ENCODE measurements at regions not wholly inside any gene's neighbourhood (a gene's known extent, or its start where the extent isn't known, plus 50 kb on each side); places are given as distances from the start of the nearest gene placed in this dataset.

GRCh38 chr10:44209811-44210210 lies 175.1 kb downstream of the CXCL12 start:
- TF ChIP-seq CTCF (IDR thresholded peaks at IDR 0.05; ENCODE audit: low read depth, low read length) (no peak), EZH2phosphoT487 (IDR thresholded peaks at IDR 0.05; ENCODE audit: low read depth) (no peak)
